Testis (tissue), 2 donors: ENCODE measurements at regions not wholly inside any gene's neighbourhood (a gene's known extent, or its start where the extent isn't known, plus 50 kb on each side); places are given as distances from the start of the nearest gene placed in this dataset.

Source experiments
- DNase-seq: peaks from one replicate; pipeline ENCODE4 v3.0.0-alpha.2; 2019
- H3K27ac ChIP-seq, 2 donors: fragments of 200-600 bp; sonication (generic); one replicate each; pipeline ENCODE4 v1.5.1; 2019
- H3K27me3 ChIP-seq: fragments of 200-600 bp; sonication (generic); one replicate; pipeline ENCODE4 v1.5.1; 2019
- H3K36me3 ChIP-seq: fragments of 200-600 bp; sonication (generic); one replicate; pipeline ENCODE4 v1.5.1; 2017; ENCODE audit warnings: low read depth; ENCODE audit errors: missing control alignments
- H3K4me1 ChIP-seq: fragments of 200-600 bp; sonication (generic); one replicate; pipeline ENCODE4 v1.5.1; 2019
- H3K4me3 ChIP-seq, 2 donors: fragments of 200-600 bp; sonication (generic); one replicate each; pipeline ENCODE4 v1.5.1; 2017 to 2019
- H3K9me3 ChIP-seq: fragments of 200-600 bp; sonication (generic); one replicate; pipeline ENCODE4 v1.5.1; 2017
- POLR2A ChIP-seq: fragments of 450-650 bp; IDR thresholded peaks from one replicate; pipeline ENCODE4 v1.6.1; 2017; ENCODE audit warnings: antibody characterized with exemption, mild to moderate bottlenecking, moderate library complexity
- WGBS, 2 donors: methylation state at CpG; one replicate each; pipeline ENCODE4 v1.1.5; 2018; 5-methylcytosine and 5-hydroxymethylcytosine counted together
- intact Hi-C: fragments of 100-400 bp; cut with DNase I; formaldehyde crosslinking; loops from one replicate; pipeline ENCODE4 v1.15.1; 2023; ENCODE audit warnings: low total_unique reads
- TF ChIP-seq, protein P1 (sequence below), 3 experiments: fragments of 450-650 bp in 2 of 3; fragments of 200-600 bp in 1 of 3; sonication (generic) in 1 of 3; IDR thresholded peaks; one replicate each; pipeline ENCODE4 v1.5.1; 2016 to 2019; ENCODE audit warnings: antibody characterized with exemption in 3 of 3, mild to moderate bottlenecking in 2 of 3, moderate library complexity in 1 of 3

GRCh38 chr9:118395415-118395814 is 691.2 kb downstream of the TLR4 start:
- Histone ChIP-seq H3K27me3 (no peaks in the 10 kb centered on the region), H3K9me3 (no peaks in the 10 kb centered on the region), H3K36me3 (no peaks in the 10 kb centered on the region), H3K4me1 (no peaks in the 10 kb centered on the region), H3K27ac (no peak overlapping the region), H3K4me3 (no peak overlapping the region)
- TF ChIP-seq, protein P1, sequence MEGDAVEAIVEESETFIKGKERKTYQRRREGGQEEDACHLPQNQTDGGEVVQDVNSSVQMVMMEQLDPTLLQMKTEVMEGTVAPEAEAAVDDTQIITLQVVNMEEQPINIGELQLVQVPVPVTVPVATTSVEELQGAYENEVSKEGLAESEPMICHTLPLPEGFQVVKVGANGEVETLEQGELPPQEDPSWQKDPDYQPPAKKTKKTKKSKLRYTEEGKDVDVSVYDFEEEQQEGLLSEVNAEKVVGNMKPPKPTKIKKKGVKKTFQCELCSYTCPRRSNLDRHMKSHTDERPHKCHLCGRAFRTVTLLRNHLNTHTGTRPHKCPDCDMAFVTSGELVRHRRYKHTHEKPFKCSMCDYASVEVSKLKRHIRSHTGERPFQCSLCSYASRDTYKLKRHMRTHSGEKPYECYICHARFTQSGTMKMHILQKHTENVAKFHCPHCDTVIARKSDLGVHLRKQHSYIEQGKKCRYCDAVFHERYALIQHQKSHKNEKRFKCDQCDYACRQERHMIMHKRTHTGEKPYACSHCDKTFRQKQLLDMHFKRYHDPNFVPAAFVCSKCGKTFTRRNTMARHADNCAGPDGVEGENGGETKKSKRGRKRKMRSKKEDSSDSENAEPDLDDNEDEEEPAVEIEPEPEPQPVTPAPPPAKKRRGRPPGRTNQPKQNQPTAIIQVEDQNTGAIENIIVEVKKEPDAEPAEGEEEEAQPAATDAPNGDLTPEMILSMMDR (IDR thresholded peaks at IDR 0.05), result no peak
- no peak for TF ChIP-seq POLR2A
- no peak for DNase-seq
- WGBS, 2 donors, result 88 to 90% methylated on average over 2 of the region's 2 CpGs
- intact Hi-C loops, result no loop called here

DNA sequence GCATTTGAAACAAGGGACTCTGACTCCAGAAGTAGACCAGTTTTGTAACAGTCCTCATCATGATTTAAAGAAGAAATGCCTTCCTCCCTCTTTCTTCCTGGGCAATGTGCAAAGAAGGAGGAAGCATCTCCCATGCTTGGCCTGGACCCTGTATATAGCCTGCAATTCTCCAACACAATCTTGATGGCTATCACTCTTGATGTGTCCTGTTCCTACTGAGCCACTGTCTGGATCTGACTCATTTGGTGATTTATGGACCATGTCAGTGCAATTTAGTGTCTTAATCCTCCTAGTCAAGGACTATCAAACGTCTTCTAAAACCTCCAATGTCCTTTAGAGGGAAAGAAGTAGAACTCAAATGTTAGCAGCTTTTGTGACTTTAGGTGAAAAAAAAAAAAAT is 697.3 kb downstream of the TLR4 start:
- H3K36me3 ChIP-seq, result no peaks in the 10 kb centered on the region
- TF ChIP-seq, protein P1 (IDR thresholded peaks at IDR 0.05), result no peak
- TF ChIP-seq POLR2A, result no peak
- WGBS, 2 donors, result 27 to 37% methylated on average over 1 of the region's 1 CpG
- H3K27ac ChIP-seq, result no peak overlapping the region
- intact Hi-C loops, result no loop called here
- no peak for DNase-seq
- no peaks in the 10 kb centered on the region for H3K27me3 ChIP-seq
- no peak overlapping the region for H3K4me3 ChIP-seq
- no peaks in the 10 kb centered on the region for H3K4me1 ChIP-seq
- H3K9me3 ChIP-seq, result no peaks in the 10 kb centered on the region

DNA sequence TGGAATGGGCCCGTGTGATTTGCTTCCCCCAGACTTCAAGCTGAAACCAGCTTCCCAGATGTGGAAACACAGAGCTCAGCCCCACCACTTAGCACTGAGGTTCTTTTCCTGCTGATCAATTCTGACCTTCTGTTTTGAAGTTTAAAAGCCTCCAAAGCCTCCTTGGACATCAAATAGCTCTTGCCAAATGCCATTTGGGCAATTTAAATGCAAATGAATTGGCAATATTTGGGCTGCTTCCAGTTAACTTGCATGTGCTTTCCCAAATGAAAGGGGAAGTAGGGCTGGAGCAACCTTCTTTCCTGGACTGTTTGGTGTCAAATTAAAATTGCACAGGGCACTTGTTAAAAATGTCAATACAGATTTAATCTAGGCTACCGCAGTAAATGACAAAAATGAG is 710.5 kb downstream of the TLR4 start:
- intact Hi-C loops, result no loop called here
- no peaks in the 10 kb centered on the region for H3K4me1 ChIP-seq
- WGBS, 2 donors, result 66 to 70% methylated on average over 2 of the region's 2 CpGs
- no peak for TF ChIP-seq POLR2A
- TF ChIP-seq, protein P1 (IDR thresholded peaks at IDR 0.05), result no peak
- no peak for DNase-seq
- no peaks in the 10 kb centered on the region for H3K36me3 ChIP-seq
- no peak overlapping the region for H3K4me3 ChIP-seq
- no peak overlapping the region for H3K27ac ChIP-seq
- no peaks in the 10 kb centered on the region for H3K9me3 ChIP-seq
- no peaks in the 10 kb centered on the region for H3K27me3 ChIP-seq

GRCh38 chr9:118418887-118419565 is 714.8 kb downstream of the TLR4 start:
- no peaks in the 10 kb centered on the region for H3K9me3 ChIP-seq
- intact Hi-C loops, result no loop called here
- no peaks in the 10 kb centered on the region for H3K27me3 ChIP-seq
- TF ChIP-seq, protein P1 (IDR thresholded peaks at IDR 0.05), result no peak
- TF ChIP-seq POLR2A, result no peak
- H3K27ac ChIP-seq, result no peak overlapping the region
- WGBS, 2 donors, result 93 to 95% methylated on average over 2 of the region's 2 CpGs
- no peak for DNase-seq
- H3K4me3 ChIP-seq, result no peak overlapping the region
- H3K36me3 ChIP-seq, result no peaks in the 10 kb centered on the region
- no peaks in the 10 kb centered on the region for H3K4me1 ChIP-seq

DNA sequence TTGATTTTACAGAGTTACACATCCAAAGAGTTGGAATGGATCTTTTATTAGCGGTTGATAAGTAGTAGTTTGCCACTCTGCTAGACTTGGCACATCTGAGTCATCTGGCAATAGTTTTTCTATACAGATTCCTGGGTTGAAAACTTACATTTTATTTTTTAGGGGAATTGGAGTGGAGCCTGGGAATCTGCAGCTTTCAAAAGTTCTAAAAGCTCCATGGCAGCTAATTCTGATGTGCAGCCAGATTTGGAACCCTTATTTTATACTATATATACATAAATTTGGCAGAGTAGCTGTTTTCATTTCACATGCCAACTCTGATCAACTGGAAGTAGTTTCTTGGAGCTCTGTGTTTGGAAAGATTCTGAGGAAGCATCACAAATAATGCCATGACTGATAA is 715.5 kb downstream of the TLR4 start:
- no peaks in the 10 kb centered on the region for H3K36me3 ChIP-seq
- no peaks in the 10 kb centered on the region for H3K27me3 ChIP-seq
- H3K27ac ChIP-seq, result no peak overlapping the region
- intact Hi-C loops, result no loop called here
- 92 to 97% methylated on average over 1 of the region's 1 CpG for WGBS, 2 donors
- H3K4me3 ChIP-seq, result no peak overlapping the region
- H3K9me3 ChIP-seq, result no peaks in the 10 kb centered on the region
- H3K4me1 ChIP-seq, result no peaks in the 10 kb centered on the region
- DNase-seq, result no peak
- TF ChIP-seq, protein P1 (IDR thresholded peaks at IDR 0.05), result no peak
- no peak for TF ChIP-seq POLR2A
